A549 (cell line): ENCODE measurements at regions not wholly inside any gene's neighbourhood (a gene's known extent, or its start where the extent isn't known, plus 50 kb on each side); places are given as distances from the start of the nearest gene placed in this dataset.

Source experiments
- CEBPB ChIP-seq, 2 experiments: fragments of >200 bp in 1 of 2; sonication (Bioruptor Twin) in 1 of 2; formaldehyde crosslinking in 1 of 2; IDR thresholded peaks; 2 replicates each; pipeline ENCODE4 v1.6.1; 2012 to 2016
- CHD2 ChIP-seq: fragments of 150-350 bp; IDR thresholded peaks from 2 replicates; pipeline ENCODE4 v1.6.1; 2014; ENCODE audit warnings: low read length; ENCODE audit not compliant: partially characterized antibody
- CTCF ChIP-seq: fragments of >200 bp; sonication (Bioruptor Twin); formaldehyde crosslinking; IDR thresholded peaks from 3 replicates; pipeline ENCODE4 v1.5.1; 2016
- ESRRA ChIP-seq: fragments of 150-350 bp; IDR thresholded peaks from 2 replicates; pipeline ENCODE4 v1.6.1; 2014; ENCODE audit warnings: mild to moderate bottlenecking, low read length, borderline replicate concordance
- POLR2A ChIP-seq: IDR thresholded peaks from 2 replicates; pipeline ENCODE4 v1.6.1; 2012; ENCODE audit warnings: mild to moderate bottlenecking, low read length
- RAD21 ChIP-seq, 2 experiments: fragments of >200 bp in 1 of 2; sonication (Bioruptor Twin) in 1 of 2; formaldehyde crosslinking in 1 of 2; IDR thresholded peaks in 1 of 2; conservative IDR thresholded peaks in 1 of 2; 2 replicates in 1 of 2; 3 replicates in 1 of 2; pipeline ENCODE4 v1.6.1; 2012 to 2018; ENCODE audit warnings: inconsistent platforms in 1 of 2

GRCh38 chr7:34463830-34464229 lies 194.2 kb upstream of the NPSR1 start:
- TF ChIP-seq ESRRA (no peak), CTCF (no peak), CEBPB (IDR thresholded peaks at IDR 0.05) (no peak), CHD2 (no peak), RAD21 (conservative IDR thresholded peaks at IDR 0.05 in 1 of 2, IDR thresholded peaks at IDR 0.05 in 1 of 2) (no peak), POLR2A (no peak)
